ENCODE measurements at regions not wholly inside any gene's neighbourhood (a gene's known extent, or its start where the extent isn't known, plus 50 kb on each side); places are given as distances from the start of the nearest gene placed in this dataset.

DNA sequence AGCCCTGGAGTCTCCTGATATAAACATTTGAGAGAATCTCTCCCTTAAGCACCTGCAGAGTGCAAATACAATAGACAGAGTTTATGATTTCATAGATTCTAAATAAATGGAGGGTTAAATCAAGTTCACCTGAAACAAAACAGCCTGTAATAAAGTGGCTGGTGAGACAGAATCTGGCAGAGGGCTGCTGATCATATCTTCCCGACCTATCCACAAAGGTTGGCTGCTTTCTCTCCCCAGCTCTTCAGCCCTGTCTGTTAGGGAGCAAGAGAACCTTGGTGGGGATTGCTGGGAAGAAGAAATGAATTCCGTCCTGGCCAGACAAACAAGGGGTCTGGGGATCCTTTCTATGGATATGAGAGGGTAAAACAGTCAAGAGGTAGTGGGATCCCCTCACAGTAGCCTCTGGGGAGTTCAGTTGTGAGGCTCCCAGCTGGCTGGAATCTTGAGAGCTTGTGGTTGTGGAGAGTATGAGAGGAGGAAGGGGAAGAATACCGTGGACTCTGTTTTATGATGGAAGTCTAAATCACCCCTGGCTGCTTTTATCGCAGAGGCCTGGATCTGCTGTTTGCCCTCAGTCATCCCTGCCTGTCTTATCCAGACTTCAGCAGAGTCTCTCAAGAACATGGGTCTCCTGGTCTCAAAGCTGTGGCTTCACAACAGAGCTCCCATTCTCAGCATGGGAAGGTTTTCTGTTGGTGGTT lies 451.3 kb downstream of the NTRK3 start:
- in situ Hi-C loops (cut with MboI; ENCODE audit: low pct_unique_long_range_greater_than_20kb, low sequenced_read_pairs, unreplicated experiment): no loop called here
- TF ChIP-seq, protein P1, sequence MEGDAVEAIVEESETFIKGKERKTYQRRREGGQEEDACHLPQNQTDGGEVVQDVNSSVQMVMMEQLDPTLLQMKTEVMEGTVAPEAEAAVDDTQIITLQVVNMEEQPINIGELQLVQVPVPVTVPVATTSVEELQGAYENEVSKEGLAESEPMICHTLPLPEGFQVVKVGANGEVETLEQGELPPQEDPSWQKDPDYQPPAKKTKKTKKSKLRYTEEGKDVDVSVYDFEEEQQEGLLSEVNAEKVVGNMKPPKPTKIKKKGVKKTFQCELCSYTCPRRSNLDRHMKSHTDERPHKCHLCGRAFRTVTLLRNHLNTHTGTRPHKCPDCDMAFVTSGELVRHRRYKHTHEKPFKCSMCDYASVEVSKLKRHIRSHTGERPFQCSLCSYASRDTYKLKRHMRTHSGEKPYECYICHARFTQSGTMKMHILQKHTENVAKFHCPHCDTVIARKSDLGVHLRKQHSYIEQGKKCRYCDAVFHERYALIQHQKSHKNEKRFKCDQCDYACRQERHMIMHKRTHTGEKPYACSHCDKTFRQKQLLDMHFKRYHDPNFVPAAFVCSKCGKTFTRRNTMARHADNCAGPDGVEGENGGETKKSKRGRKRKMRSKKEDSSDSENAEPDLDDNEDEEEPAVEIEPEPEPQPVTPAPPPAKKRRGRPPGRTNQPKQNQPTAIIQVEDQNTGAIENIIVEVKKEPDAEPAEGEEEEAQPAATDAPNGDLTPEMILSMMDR (IDR thresholded peaks at IDR 0.05; ENCODE audit: extremely low read depth, insufficient read depth, missing control alignments): no peak

DNA sequence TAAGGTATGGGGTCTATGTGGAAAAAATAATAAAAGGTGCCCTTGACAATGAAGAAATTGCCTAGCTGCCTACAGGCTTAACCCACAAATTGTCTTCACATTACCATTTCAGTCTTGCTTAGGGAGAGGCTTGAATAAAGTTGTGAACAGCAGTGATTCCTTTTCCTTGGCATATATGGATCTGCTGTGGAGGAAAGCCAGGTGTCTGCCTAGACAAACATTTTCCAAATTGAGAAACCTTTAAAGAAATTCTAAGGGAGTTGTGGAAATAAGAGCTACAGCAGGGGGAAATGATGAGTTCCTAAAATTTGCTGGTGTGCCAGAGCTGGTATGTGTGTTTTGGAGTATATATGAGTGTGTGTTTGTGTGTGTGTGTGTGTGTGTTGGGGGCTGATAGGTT lies 452.1 kb downstream of the NTRK3 start:
- in situ Hi-C loops (cut with MboI; ENCODE audit: low pct_unique_long_range_greater_than_20kb, low sequenced_read_pairs, unreplicated experiment): no loop called here
- TF ChIP-seq, protein P1 (IDR thresholded peaks at IDR 0.05; ENCODE audit: extremely low read depth, insufficient read depth, missing control alignments): no peak
- DNase-seq (ENCODE audit: low spot score): no peak

More for the DNA sequence above, 451.3 kb downstream of the NTRK3 start:
- no peak for DNase-seq (ENCODE audit: low spot score)

DNA sequence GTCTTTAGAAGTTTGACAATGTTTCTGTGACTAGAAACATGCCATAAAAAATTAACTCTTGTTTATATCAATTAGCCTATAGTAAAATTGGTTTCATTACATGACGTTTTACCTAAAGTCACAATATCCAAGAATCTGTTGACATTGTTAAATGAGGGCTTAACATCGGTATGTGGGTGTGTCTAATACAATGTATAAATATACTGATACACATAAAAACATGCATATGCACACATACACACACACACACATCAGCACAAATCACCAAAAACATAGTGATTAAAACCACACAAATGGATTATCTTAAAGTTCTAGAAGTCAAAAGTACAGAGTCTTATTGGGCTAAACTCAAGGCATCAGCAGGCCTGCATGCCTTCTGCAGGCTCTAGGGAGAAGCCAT lies 456.7 kb downstream of the NTRK3 start:
- in situ Hi-C loops (cut with MboI; ENCODE audit: low pct_unique_long_range_greater_than_20kb, low sequenced_read_pairs, unreplicated experiment): no loop called here
- DNase-seq (ENCODE audit: low spot score): no peak
- TF ChIP-seq, protein P1 (IDR thresholded peaks at IDR 0.05; ENCODE audit: extremely low read depth, insufficient read depth, missing control alignments): no peak

DNA sequence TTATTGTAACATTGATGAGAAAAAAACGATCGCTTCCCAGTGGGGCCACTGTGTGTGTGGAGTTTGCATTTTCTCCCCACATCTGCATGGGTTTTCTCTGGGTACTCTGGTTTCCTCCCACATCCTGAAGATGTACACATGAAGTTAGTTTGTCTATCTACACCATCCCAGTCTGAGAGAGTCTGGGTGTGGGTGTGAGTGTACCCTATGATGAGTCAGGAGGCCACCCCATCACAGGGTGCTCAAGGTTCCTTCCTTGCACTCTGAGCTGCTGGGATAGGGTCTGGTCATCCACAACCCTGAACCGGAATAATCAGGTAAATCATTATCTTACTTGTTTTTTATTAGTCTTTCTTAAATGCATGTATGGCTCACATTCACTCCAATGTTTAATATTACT lies 457.1 kb downstream of the NTRK3 start:
- in situ Hi-C loops (cut with MboI; ENCODE audit: low pct_unique_long_range_greater_than_20kb, low sequenced_read_pairs, unreplicated experiment): no loop called here
- DNase-seq (ENCODE audit: low spot score): no peak
- TF ChIP-seq, protein P1 (IDR thresholded peaks at IDR 0.05; ENCODE audit: extremely low read depth, insufficient read depth, missing control alignments): no peak

DNA sequence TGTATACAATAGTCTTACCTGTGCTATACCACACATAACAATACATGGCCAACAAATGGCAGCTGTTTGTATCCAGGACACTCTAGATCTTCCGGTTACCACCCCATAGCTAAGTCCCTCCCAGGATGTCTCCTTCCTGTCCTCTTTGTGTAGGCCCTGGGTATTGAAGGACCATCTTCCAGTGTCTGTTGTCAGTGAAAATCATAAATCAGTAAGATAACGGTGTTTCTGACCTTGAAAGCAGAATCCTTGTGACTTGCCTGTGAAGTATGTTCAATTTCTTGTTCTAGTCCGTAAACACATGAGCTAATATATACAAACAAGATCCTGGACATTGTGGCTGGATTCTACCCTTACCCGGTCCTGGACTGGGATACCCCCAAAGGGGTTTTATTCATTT lies 462.8 kb downstream of the NTRK3 start:
- TF ChIP-seq, protein P1 (IDR thresholded peaks at IDR 0.05; ENCODE audit: extremely low read depth, insufficient read depth, missing control alignments): no peak
- in situ Hi-C loops (cut with MboI; ENCODE audit: low pct_unique_long_range_greater_than_20kb, low sequenced_read_pairs, unreplicated experiment): no loop called here
- no peak for DNase-seq (ENCODE audit: low spot score)

DNA sequence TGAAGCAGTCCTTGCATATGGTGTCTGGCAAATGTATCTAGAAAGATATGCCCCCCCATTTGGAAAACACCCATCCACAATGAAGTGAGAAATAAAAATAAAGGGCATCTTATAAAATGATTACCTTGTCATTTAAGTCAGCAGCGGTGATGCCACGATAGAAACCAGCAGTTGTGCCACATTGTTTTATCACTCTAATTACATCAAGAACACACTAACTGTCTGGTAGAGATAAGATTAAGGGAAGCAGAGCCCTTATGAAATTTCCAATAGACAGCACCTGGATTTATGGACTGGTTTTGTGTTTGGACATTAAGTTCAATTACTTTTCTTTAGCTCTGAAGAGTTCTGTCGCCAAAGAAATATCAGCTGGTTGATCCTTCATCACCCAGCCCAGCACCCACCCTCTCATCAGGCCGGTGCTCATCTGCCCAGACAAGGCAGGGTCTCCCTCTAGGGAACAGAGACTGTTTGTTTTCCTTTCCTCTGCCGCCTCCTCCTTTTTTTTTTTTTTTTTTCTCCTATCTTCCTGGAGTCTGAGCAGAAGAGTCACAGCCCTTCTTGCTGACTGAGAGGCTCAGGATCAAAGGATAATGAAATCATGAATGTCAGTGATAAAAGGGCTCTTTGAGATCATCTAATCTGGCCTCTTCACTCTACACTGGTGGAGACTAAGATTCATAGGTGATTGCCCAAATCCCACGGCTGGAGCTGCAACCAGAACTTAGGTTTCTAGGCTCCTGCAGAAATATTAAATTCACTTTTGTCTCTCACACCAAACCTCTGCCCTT lies 464.1 kb downstream of the NTRK3 start:
- TF ChIP-seq, protein P1 (IDR thresholded peaks at IDR 0.05; ENCODE audit: extremely low read depth, insufficient read depth, missing control alignments): no peak
- DNase-seq (ENCODE audit: low spot score): no peak
- in situ Hi-C loops (cut with MboI; ENCODE audit: low pct_unique_long_range_greater_than_20kb, low sequenced_read_pairs, unreplicated experiment): no loop called here
